Pancreas (tissue), 10 donors: ENCODE measurements at regions not wholly inside any gene's neighbourhood (a gene's known extent, or its start where the extent isn't known, plus 50 kb on each side); places are given as distances from the start of the nearest gene placed in this dataset.

Source experiments
- ATAC-seq, 4 donors: fragments of 200-7000 bp; cut with Tn5 transposase; one replicate each; pipeline versions ENCODE4 v1.8.0 to v1.9.1; 2020; ENCODE audit warnings: mild to moderate bottlenecking in 4 of 4, moderate library complexity in 4 of 4
- DNase-seq, 6 donors: peaks; one replicate each; pipeline ENCODE4 v3.0.0-alpha.2; 2020
- FAIRE-seq: peaks from 2 replicates; lab custom pipeline; 2012; peaks lifted over from hg19 to GRCh38; lab: Jason Lieb, UNC
- H3K27ac ChIP-seq, 4 donors: fragments of 200-600 bp; sonication (generic); 1 replicate in 3 of 4; 2 replicates in 1 of 4; pipeline versions ENCODE4 v1.5.0 to v1.8.0; 2020
- H3K27me3 ChIP-seq, 4 donors: fragments of 200-600 bp; one replicate each; pipeline ENCODE4 v1.8.0; 2021
- H3K36me3 ChIP-seq, 3 donors: fragments of 200-600 bp; sonication (generic) in 1 of 3; one replicate each; pipeline versions ENCODE4 v1.5.0 to v1.8.0; 2020 to 2021
- H3K4me1 ChIP-seq, 3 donors: fragments of 200-600 bp; one replicate each; pipeline ENCODE4 v1.8.0; 2021
- H3K4me3 ChIP-seq, 4 donors: fragments of 200-600 bp; sonication (generic) in 2 of 4; one replicate each; pipeline versions ENCODE4 v1.5.0 to v1.8.0; 2020 to 2021
- H3K9me3 ChIP-seq, 4 donors: fragments of 200-600 bp; one replicate each; pipeline ENCODE4 v1.8.0; 2021
- WGBS, 2 donors: extraction: QIAGEN DNeasy Blood & Tissue Kit; methylation state at CpG; one replicate each; pipeline ENCODE4 v1.1.7; 2013; 5-methylcytosine and 5-hydroxymethylcytosine counted together
- intact Hi-C, 3 donors: fragments of 100-400 bp; cut with DNase I; formaldehyde crosslinking; loops; one replicate each; pipeline versions ENCODE4 v1.11.1 to v1.14.2; 2022
- TF ChIP-seq, protein P1 (sequence below), 4 donors: fragments of 200-600 bp; sonication (generic) in 3 of 4; IDR thresholded peaks; one replicate each; pipeline versions ENCODE4 v1.5.0 to v1.8.0; 2021; ENCODE audit warnings: antibody characterized with exemption in 4 of 4
- donor health status: healthy with polysubstance abuse.
- donor health status: DM: no; HTN: no; CAD: no; lungs with moderate emphysema.
- donor health status: DM: no; HTN: no; CAD: no.
- donor health status: control.
- donor health status: control.
- donor health status: Bipolar disorder and iron deficiency.
- donor health status: DM: yes; HTN: yes; CAD: no.
- donor health status: DM: no; HTN: no; CAD: no.
- donor health status: DM: no; HTN: no; CAD: no.
- donor health status: DM: yes; HTN: yes; CAD: no.

DNA sequence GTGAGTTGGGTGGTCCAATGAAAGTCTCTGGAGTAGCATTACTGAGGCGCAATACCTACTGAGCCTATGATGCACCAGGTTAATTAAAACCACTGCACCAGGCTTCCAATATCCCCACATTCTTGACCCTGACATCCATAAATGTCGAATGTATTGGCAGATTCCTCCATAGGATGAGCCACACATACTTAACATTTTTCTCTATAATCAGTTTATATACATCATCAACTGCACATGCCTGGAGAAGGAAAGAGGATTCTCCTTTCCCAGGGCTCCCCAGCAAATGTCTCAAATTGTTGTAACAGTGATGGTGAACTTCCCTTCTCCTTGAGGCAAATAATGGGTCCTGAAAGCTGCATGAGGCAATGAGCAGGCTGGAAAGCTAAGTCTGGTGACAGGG lies 82.3 kb upstream of the LPP start:
- H3K4me3 ChIP-seq, result no peak overlapping the region
- no peaks in the 10 kb centered on the region for H3K27me3 ChIP-seq
- WGBS, 2 donors, result 87 to 94% methylated on average over 2 of the region's 2 CpGs
- no peak overlapping the region for H3K27ac ChIP-seq
- no peaks in the 10 kb centered on the region for H3K9me3 ChIP-seq
- TF ChIP-seq, protein P1, sequence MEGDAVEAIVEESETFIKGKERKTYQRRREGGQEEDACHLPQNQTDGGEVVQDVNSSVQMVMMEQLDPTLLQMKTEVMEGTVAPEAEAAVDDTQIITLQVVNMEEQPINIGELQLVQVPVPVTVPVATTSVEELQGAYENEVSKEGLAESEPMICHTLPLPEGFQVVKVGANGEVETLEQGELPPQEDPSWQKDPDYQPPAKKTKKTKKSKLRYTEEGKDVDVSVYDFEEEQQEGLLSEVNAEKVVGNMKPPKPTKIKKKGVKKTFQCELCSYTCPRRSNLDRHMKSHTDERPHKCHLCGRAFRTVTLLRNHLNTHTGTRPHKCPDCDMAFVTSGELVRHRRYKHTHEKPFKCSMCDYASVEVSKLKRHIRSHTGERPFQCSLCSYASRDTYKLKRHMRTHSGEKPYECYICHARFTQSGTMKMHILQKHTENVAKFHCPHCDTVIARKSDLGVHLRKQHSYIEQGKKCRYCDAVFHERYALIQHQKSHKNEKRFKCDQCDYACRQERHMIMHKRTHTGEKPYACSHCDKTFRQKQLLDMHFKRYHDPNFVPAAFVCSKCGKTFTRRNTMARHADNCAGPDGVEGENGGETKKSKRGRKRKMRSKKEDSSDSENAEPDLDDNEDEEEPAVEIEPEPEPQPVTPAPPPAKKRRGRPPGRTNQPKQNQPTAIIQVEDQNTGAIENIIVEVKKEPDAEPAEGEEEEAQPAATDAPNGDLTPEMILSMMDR (IDR thresholded peaks at IDR 0.05), result no peak
- intact Hi-C loops, result no loop called here
- FAIRE-seq (no peak), ATAC-seq (no peak), DNase-seq (no peak)
- H3K4me1 ChIP-seq, result peaks cover 10 to 18% (median 15%) of the 10 kb centered on the region in 3 donors
- H3K36me3 ChIP-seq, result no peaks in the 10 kb centered on the region

GRCh38 chr3:188076176-188076575 lies 77.8 kb upstream of the LPP start:
- H3K27ac ChIP-seq, result no peak overlapping the region
- H3K9me3 ChIP-seq, result peaks cover 0 to 3% (median 0%) of the 10 kb centered on the region in 4 donors
- FAIRE-seq, result no peak
- TF ChIP-seq, protein P1 (IDR thresholded peaks at IDR 0.05), result no peak
- ATAC-seq, result peak in 1 of 4 donors; percentile 40
- WGBS, 2 donors, result 87 to 92% methylated on average over 4 of the region's 4 CpGs
- no peaks in the 10 kb centered on the region for H3K36me3 ChIP-seq
- intact Hi-C loops, result no loop called here
- H3K27me3 ChIP-seq, result no peaks in the 10 kb centered on the region
- H3K4me3 ChIP-seq, result no peak overlapping the region
- DNase-seq, result no peak
- H3K4me1 ChIP-seq, result no peaks in the 10 kb centered on the region

GRCh38 chr3:188077160-188077799 lies 76.7 kb upstream of the LPP start:
- Histone ChIP-seq H3K9me3 (peaks cover 0 to 3% (median 0%) of the 10 kb centered on the region in 4 donors), H3K4me1 (no peaks in the 10 kb centered on the region), H3K4me3 (no peak overlapping the region), H3K27me3 (no peaks in the 10 kb centered on the region), H3K36me3 (no peaks in the 10 kb centered on the region), H3K27ac (no peak overlapping the region)
- FAIRE-seq (no peak), ATAC-seq (peak in 1 of 4 donors; percentile 70), DNase-seq (peak in 1 of 6 donors; percentile 20)
- 88 to 90% methylated on average over 8 of the region's 8 CpGs for WGBS, 2 donors
- TF ChIP-seq, protein P1 (IDR thresholded peaks at IDR 0.05), result no peak
- intact Hi-C loops, result no loop called here

DNA sequence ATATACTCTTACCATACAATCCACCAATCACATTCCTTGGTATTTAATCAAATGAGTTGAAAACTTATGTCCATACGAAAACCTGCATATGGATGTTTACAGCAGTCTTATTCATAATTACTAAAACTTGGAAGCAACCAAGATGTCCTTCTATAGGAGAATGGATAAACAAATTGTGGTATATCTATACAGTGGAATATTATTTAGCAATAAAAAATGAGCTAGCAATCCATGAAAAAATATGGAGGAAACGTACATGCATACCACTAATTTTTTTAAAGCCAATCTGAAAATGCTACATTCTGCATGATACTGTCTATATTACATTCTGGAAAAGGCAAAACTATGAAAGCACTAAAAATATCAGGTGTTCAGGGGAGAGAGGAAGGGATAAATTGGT lies 73.9 kb upstream of the LPP start:
- TF ChIP-seq, protein P1 (IDR thresholded peaks at IDR 0.05), result no peak
- DNase-seq (no peak), ATAC-seq (no peak), FAIRE-seq (no peak)
- Histone ChIP-seq H3K27me3 (no peaks in the 10 kb centered on the region), H3K4me1 (no peaks in the 10 kb centered on the region), H3K27ac (no peak overlapping the region), H3K36me3 (no peaks in the 10 kb centered on the region), H3K4me3 (no peak overlapping the region), H3K9me3 (peaks cover 0 to 3% (median 0%) of the 10 kb centered on the region in 4 donors)
- intact Hi-C loops, result no loop called here
- WGBS, 2 donors, result 90 to 99% methylated on average over 2 of the region's 2 CpGs

GRCh38 chr3:188082031-188082430 lies 71.9 kb upstream of the LPP start:
- Histone ChIP-seq H3K9me3 (peaks cover 0 to 3% (median 0%) of the 10 kb centered on the region in 4 donors), H3K27ac (no peak overlapping the region), H3K36me3 (no peaks in the 10 kb centered on the region), H3K27me3 (no peaks in the 10 kb centered on the region), H3K4me1 (no peaks in the 10 kb centered on the region), H3K4me3 (no peak overlapping the region)
- DNase-seq, result no peak
- 44 to 45% methylated on average over 2 of the region's 2 CpGs for WGBS, 2 donors
- FAIRE-seq, result no peak
- intact Hi-C loops, result no loop called here
- ATAC-seq, result peak in 3 of 4 donors; percentile 30 to 51 (median 43)
- TF ChIP-seq, protein P1 (IDR thresholded peaks at IDR 0.05), result no peak
